GM20000 (cell line): ENCODE measurements at regions not wholly inside any gene's neighbourhood (a gene's known extent, or its start where the extent isn't known, plus 50 kb on each side); places are given as distances from the start of the nearest gene placed in this dataset.

Source experiments
- DNase-seq: peaks from one replicate; pipeline ENCODE4 v3.0.0; 2012; ENCODE audit warnings: low spot score
- TF ChIP-seq, protein P1 (sequence below): IDR thresholded peaks from 2 replicates; pipeline ENCODE4 v1.5.1; 2012; ENCODE audit warnings: mild to moderate bottlenecking, control low read depth; ENCODE audit errors: extremely low read depth, missing control alignments

DNA sequence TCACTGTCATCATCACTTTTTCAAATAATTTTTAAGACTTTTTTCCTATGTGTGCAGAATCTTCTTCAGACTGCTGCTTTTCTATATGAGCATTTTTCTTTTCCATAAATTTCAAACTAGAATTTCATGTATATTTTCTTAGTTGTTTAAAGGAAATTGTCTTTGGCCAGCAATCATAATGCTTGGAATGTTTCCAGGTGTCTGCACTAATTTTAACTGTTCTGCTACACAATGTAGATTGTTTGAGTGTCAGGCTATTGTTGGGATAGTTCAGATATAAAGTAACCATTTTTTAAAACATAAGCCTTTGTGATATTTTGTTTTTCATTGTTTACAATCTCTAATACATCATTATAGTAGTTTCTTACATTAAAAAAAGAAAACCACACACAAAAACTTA is 1418.5 kb downstream of the EFNB2 start:
- DNase-seq = no peak
- TF ChIP-seq, protein P1, sequence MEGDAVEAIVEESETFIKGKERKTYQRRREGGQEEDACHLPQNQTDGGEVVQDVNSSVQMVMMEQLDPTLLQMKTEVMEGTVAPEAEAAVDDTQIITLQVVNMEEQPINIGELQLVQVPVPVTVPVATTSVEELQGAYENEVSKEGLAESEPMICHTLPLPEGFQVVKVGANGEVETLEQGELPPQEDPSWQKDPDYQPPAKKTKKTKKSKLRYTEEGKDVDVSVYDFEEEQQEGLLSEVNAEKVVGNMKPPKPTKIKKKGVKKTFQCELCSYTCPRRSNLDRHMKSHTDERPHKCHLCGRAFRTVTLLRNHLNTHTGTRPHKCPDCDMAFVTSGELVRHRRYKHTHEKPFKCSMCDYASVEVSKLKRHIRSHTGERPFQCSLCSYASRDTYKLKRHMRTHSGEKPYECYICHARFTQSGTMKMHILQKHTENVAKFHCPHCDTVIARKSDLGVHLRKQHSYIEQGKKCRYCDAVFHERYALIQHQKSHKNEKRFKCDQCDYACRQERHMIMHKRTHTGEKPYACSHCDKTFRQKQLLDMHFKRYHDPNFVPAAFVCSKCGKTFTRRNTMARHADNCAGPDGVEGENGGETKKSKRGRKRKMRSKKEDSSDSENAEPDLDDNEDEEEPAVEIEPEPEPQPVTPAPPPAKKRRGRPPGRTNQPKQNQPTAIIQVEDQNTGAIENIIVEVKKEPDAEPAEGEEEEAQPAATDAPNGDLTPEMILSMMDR = no peak

DNA sequence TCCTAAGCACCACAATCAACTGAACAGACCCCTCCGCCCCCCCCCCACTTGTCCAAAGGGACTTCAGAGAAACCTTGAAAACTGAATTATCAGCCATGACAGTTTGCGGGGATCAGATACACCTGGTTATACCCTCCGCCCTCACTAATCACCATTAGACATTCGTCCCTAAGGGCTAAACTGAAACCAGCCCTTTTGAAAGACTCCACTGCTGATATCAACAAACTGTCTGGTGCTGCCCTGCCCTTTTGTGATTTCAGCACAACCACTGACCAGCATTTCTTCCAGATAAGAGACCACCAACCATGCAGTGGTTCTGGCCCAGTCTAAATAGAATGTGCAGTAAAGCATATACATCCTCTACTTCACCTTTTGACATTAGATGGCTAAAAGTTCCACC is 1422.9 kb downstream of the EFNB2 start:
- DNase-seq = no peak
- TF ChIP-seq, protein P1 = no peak

DNA sequence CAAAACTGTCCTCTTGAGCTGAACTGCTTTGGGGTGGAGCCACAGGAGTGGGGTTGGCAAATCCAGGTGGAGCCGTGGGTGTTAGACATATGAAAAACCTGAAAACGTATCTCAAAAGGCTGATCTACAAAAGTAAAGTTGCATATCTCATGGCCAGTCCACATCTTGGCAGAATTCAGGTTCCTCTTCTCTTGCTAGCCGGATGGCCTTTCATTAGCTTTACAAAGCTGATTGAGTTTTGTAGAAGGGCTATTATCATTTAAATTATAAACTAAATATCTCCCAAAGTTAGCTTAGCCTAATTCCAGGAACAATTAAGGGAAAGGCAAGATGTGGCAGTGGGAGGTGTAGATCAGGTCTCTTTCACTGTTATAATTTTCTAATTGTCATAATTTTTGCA is 1427.7 kb downstream of the EFNB2 start:
- no peak for DNase-seq
- TF ChIP-seq, protein P1 = no peak

DNA sequence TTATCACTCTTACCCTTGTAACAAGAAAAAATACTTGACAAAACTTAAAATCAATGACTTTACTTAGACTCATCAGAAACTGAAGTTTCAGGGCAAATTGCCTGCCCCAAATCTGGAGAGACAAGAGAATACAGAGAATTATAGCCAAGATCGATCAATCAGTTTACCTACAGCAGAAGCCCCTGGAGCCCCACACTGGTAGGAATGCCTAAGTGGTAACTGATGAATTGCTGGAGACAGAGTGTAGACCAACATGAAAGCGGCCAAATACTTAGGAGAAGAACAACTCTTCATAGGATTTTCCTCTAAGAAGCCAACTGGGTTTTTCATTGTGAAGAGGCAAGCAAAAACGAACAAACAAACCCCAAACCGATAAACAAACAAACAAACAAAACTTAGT is 1430.0 kb downstream of the EFNB2 start:
- DNase-seq = no peak
- TF ChIP-seq, protein P1 = no peak

DNA sequence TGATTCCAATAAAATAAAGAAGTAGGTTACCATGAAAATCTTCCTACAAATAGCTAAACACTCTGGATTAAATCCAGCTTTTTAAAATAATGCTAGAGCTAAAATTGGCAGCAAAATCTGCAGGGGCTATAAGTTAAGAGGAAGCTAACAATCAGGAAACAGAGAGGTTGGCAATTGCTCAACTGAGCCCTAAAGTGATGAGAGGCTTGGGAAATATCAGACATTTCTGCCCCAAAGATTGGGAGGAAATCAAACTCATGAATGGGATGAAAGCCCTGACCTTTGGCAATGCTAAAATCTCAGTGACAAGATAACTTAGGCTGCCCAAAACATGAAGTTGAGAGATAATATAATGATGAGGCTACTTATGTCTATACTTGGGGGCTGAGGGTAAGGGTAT is 1437.9 kb downstream of the EFNB2 start:
- no peak for DNase-seq
- TF ChIP-seq, protein P1 = no peak

DNA sequence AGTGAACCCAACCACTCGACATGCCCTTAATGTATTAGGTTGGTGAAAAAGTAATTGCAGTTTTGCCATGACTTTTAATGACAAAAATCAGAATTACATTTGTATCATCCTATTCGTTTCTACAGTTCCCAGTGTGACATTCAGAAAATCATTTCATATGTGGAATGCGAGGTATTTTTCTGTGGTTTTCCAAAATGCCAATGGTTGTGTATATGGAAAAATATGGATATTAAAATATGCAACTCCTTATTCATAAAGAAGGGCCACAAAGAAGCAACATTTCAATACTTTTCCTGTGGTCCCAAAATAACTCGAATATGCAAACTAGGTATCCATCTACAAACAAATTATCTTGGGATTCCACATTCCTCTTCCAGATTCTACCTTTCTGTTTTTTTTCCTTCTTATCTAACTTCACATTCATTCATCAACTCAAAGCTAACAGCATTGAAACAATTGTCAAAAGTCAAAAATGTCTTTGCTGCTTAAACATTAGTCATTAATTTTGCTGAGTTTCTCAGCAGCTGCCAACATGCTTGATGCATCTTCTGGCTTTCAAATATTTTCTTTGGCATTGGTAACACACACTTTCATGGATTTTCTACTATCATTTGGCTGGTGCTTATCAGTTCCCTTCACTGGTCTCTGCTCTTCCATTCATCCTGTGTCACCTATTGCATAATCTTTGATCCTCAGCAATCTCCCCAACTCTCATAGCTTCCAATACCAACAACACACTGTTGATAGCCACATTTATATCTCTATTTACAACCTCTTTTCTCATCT is 1445.4 kb downstream of the EFNB2 start:
- no peak for DNase-seq
- TF ChIP-seq, protein P1 = no peak

DNA sequence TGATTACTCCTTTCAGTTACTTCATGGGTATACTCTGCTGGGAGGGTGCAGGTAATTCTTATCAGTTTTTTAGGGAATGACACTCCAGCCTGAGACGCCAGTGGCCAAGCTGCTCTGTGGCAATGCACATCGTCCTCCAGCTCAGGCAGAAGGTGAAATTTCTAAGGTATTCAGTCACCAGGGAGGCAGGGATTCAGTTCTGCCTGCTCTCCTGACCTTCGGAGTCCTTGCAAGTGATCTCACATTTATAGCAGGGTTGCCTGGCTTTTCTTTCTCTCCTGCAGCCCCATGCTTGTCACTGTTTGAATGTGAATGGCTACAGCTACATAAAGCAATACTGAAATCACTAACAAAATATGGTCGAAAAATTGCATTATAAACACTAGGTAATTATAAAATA is 1447.5 kb downstream of the EFNB2 start:
- TF ChIP-seq, protein P1 = no peak
- no peak for DNase-seq
